Smooth muscle cell (in vitro differentiated cells): ENCODE measurements at regions not wholly inside any gene's neighbourhood (a gene's known extent, or its start where the extent isn't known, plus 50 kb on each side); places are given as distances from the start of the nearest gene placed in this dataset.

Experiments
- DNase-seq: peaks from one replicate; lab custom pipeline; 2025; ENCODE audit not compliant: unreplicated experiment; lab: John Stamatoyannopoulos, UW
- H2AFZ ChIP-seq: fragments of 200-600 bp; sonication (generic); 2 replicates; pipeline ENCODE4 v1.6.0; 2016; ENCODE audit warnings: antibody characterized with exemption, low read depth, mild to moderate bottlenecking
- H3F3A ChIP-seq: fragments of 200-600 bp; sonication (generic); 2 replicates; pipeline ENCODE4 v1.6.0; 2017; ENCODE audit warnings: antibody characterized with exemption, low read depth
- H3K27ac ChIP-seq: fragments of 200-600 bp; sonication (generic); 2 replicates; pipeline ENCODE4 v1.5.1; 2016; ENCODE audit warnings: low read depth, mild to moderate bottlenecking
- H3K27me3 ChIP-seq: fragments of 200-600 bp; sonication (generic); 2 replicates; pipeline ENCODE4 v1.6.1; 2016; ENCODE audit warnings: low read depth, mild to moderate bottlenecking
- H3K36me3 ChIP-seq: fragments of 200-600 bp; sonication (generic); 2 replicates; pipeline ENCODE4 v1.5.1; 2016; ENCODE audit warnings: low read depth
- H3K4me1 ChIP-seq: fragments of 200-600 bp; sonication (generic); 2 replicates; pipeline ENCODE4 v1.5.1; 2016; ENCODE audit warnings: low read depth
- H3K4me2 ChIP-seq: fragments of 200-600 bp; sonication (generic); 2 replicates; pipeline ENCODE4 v1.6.0; 2016; ENCODE audit warnings: mild to moderate bottlenecking
- H3K4me3 ChIP-seq: fragments of 200-600 bp; sonication (generic); 2 replicates; pipeline ENCODE4 v1.5.1; 2016; ENCODE audit warnings: mild to moderate bottlenecking
- H3K79me2 ChIP-seq: fragments of 200-600 bp; sonication (generic); 2 replicates; pipeline ENCODE4 v1.6.0; 2016; ENCODE audit warnings: low read depth, mild to moderate bottlenecking
- H3K9ac ChIP-seq: fragments of 200-600 bp; sonication (generic); 2 replicates; pipeline ENCODE4 v1.6.0; 2016; ENCODE audit warnings: low read depth
- H3K9me3 ChIP-seq: fragments of 200-600 bp; sonication (generic); replicated peaks from 2 replicates; pipeline ENCODE4 v1.5.1; 2016; ENCODE audit warnings: low read depth
- H4K20me1 ChIP-seq: fragments of 200-600 bp; sonication (generic); 2 replicates; pipeline ENCODE4 v1.6.0; 2016; ENCODE audit warnings: low read depth
- WGBS: methylation state at CpG from one replicate; pipeline ENCODE4 v1.1.7; 2016; ENCODE audit warnings: low lambda C conversion rate; 5-methylcytosine and 5-hydroxymethylcytosine counted together
- TF ChIP-seq, protein P1 (sequence below): fragments of 200-600 bp; sonication (generic); IDR thresholded peaks from 2 replicates; pipeline ENCODE4 v1.5.1; 2017; ENCODE audit warnings: borderline replicate concordance, mild to moderate bottlenecking, antibody characterized with exemption; ENCODE audit not compliant: insufficient read depth, poor library complexity, severe bottlenecking

DNA sequence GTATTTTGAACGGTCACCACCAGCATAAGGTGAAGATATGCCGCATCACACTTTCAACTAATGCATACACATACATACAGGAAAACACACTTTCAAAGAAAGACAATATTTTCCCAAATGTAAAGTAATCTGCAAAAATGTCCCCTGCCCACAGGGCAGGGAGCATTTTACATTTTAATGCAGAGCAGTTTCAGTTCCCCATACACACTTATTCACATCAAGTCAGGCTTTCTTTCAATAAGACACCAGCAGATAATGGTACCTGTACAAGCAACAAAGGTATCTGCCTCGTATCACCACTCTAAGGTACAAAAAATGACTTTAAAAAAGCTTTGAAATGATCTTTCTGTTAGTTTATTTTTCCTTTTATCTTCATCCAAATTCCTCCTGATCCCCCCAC lies 247.1 kb upstream of the CCNG1 start:
- Histone ChIP-seq H4K20me1 (no peaks in the 10 kb centered on the region), H3K79me2 (no peaks in the 10 kb centered on the region), H3K27me3 (no peaks in the 10 kb centered on the region), H3K27ac (no peak overlapping the region), H2AFZ (no peak overlapping the region), H3K9ac (no peak overlapping the region), H3K4me1 (no peaks in the 10 kb centered on the region), H3K36me3 (no peaks in the 10 kb centered on the region), H3K4me2 (no peak overlapping the region), H3K9me3 (no peaks in the 10 kb centered on the region), H3F3A (no peaks in the 10 kb centered on the region), H3K4me3 (no peak overlapping the region)
- TF ChIP-seq, protein P1, sequence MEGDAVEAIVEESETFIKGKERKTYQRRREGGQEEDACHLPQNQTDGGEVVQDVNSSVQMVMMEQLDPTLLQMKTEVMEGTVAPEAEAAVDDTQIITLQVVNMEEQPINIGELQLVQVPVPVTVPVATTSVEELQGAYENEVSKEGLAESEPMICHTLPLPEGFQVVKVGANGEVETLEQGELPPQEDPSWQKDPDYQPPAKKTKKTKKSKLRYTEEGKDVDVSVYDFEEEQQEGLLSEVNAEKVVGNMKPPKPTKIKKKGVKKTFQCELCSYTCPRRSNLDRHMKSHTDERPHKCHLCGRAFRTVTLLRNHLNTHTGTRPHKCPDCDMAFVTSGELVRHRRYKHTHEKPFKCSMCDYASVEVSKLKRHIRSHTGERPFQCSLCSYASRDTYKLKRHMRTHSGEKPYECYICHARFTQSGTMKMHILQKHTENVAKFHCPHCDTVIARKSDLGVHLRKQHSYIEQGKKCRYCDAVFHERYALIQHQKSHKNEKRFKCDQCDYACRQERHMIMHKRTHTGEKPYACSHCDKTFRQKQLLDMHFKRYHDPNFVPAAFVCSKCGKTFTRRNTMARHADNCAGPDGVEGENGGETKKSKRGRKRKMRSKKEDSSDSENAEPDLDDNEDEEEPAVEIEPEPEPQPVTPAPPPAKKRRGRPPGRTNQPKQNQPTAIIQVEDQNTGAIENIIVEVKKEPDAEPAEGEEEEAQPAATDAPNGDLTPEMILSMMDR: no peak
- no peak for DNase-seq
- 94% methylated on average over 3 of the region's 3 CpGs for WGBS

- no peak for DNase-seq
- Histone ChIP-seq H3K4me3 (no peak overlapping the region), H3K4me2 (no peak overlapping the region), H3K9ac (no peak overlapping the region), H3K9me3 (no peaks in the 10 kb centered on the region), H3K27ac (no peak overlapping the region), H4K20me1 (no peaks in the 10 kb centered on the region), H3K27me3 (no peaks in the 10 kb centered on the region), H3K79me2 (no peaks in the 10 kb centered on the region), H3K36me3 (no peaks in the 10 kb centered on the region), H2AFZ (no peak overlapping the region), H3F3A (no peaks in the 10 kb centered on the region), H3K4me1 (no peaks in the 10 kb centered on the region)
- WGBS: 39% methylated on average over 1 of the region's 1 CpG
- TF ChIP-seq, protein P1: no peak
Measured at GRCh38 chr5:163190784-163191183, 246.6 kb upstream of the CCNG1 start.

DNA sequence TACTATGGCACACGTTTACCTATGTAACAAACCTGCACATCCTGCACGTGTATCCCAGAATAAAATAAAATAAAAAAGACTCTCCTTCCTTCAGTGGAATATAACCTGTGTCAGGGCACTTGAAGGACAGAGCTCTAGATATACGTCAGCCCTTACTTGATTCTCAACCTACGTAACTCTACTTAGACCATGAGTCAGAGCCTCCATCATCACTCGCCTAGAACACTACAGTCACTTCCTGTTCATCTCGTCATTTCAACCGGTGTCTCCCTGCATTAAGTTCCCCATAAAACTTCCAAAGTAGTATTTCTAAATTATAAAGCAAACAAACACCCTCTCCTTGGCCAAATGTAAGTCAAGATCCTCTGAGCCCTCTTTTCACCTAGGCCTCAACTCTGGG lies 243.5 kb upstream of the CCNG1 start:
- no peaks in the 10 kb centered on the region for H3K4me1 ChIP-seq
- no peak overlapping the region for H2AFZ ChIP-seq
- no peaks in the 10 kb centered on the region for H3K9me3 ChIP-seq
- TF ChIP-seq, protein P1: no peak
- DNase-seq: no peak
- WGBS: 90% methylated on average over 7 of the region's 7 CpGs
- H3K27ac ChIP-seq: no peak overlapping the region
- H3F3A ChIP-seq: no peaks in the 10 kb centered on the region
- H3K27me3 ChIP-seq: no peaks in the 10 kb centered on the region
- no peak overlapping the region for H3K4me2 ChIP-seq
- no peaks in the 10 kb centered on the region for H3K79me2 ChIP-seq
- H3K36me3 ChIP-seq: no peaks in the 10 kb centered on the region
- H4K20me1 ChIP-seq: no peaks in the 10 kb centered on the region
- no peak overlapping the region for H3K9ac ChIP-seq
- no peak overlapping the region for H3K4me3 ChIP-seq

DNA sequence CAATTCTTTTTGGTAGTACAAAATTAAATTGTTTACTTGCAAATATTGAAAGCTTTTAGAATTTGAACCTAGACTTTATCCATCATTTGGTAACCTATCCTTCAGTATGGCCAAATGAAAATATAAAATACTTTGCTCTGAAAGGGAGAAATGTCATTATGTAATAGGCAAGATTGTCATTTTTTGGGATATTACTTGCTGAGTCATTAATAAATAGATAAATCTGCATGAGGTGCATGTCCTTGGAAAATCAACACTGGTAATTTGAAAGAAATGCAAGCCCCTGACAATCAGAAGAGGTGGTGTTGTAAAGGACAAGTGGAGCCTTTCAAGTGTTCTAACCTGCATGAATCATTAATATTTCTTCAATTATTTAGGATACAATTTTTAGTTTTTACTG lies 231.8 kb upstream of the CCNG1 start:
- H3K9me3 ChIP-seq: no peaks in the 10 kb centered on the region
- no peak overlapping the region for H3K9ac ChIP-seq
- no peak overlapping the region for H2AFZ ChIP-seq
- no peaks in the 10 kb centered on the region for H3F3A ChIP-seq
- DNase-seq: no peak
- H3K4me2 ChIP-seq: no peak overlapping the region
- H4K20me1 ChIP-seq: no peaks in the 10 kb centered on the region
- no peaks in the 10 kb centered on the region for H3K27me3 ChIP-seq
- TF ChIP-seq, protein P1: no peak
- H3K27ac ChIP-seq: no peak overlapping the region
- H3K36me3 ChIP-seq: no peaks in the 10 kb centered on the region
- no peaks in the 10 kb centered on the region for H3K79me2 ChIP-seq
- H3K4me3 ChIP-seq: no peak overlapping the region
- H3K4me1 ChIP-seq: no peaks in the 10 kb centered on the region
